SK-N-MC (cell line): ENCODE measurements at regions not wholly inside any gene's neighbourhood (a gene's known extent, or its start where the extent isn't known, plus 50 kb on each side); places are given as distances from the start of the nearest gene placed in this dataset.

ENCODE experiments used
- EZH2 ChIP-seq: fragments of 200-600 bp; sonication (generic); IDR thresholded peaks from one replicate; pipeline ENCODE4 v1.6.1; 2017; ENCODE audit warnings: antibody characterized with exemption
- POLR2AphosphoS5 ChIP-seq: IDR thresholded peaks from 2 replicates; pipeline ENCODE4 v1.6.1; 2012; ENCODE audit warnings: mild to moderate bottlenecking, low read depth, low read length, borderline replicate concordance

DNA sequence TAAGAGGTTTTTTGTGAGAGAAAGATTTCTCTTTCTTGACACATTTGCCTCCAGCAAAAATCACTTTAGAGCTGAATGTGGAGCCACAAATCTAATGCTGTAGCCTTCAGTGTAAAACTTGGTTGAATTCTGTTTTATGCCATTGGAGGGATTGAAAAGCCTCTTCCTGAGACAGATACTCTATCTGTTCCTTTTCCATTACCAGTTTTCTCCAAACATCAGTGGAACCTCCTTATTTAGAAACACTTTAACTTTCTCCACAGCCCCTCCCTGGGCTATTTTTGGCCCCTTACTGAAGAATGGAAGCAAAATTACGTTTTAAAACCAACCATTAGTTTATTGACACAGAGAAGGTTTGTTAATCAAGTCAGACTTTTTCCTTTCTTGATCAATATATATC lies 155.3 kb downstream of the PJA2 start:
- TF ChIP-seq POLR2AphosphoS5 (no peak), EZH2 (no peak)
